HG03571 (cell line): ENCODE measurements at regions not wholly inside any gene's neighbourhood (a gene's known extent, or its start where the extent isn't known, plus 50 kb on each side); places are given as distances from the start of the nearest gene placed in this dataset.
"Not testable (repeated sequence)": the region's sequence is repeated elsewhere in the genome, so short reads cannot be mapped to it uniquely, and the experiment has no call there.

Source experiments
- ATAC-seq: cut with Tn5 transposase; IDR thresholded peaks from one replicate; pipeline ENCODE4 v1.9.1; 2021; ENCODE audit not compliant: unreplicated experiment

- ATAC-seq = peak; percentile 58
Observed at GRCh38 chr16:79845033-79845733, 244.6 kb upstream of the MAF start.

- no peak for ATAC-seq
Observed at GRCh38 chr16:79844603-79845002, 244.1 kb upstream of the MAF start.

DNA sequence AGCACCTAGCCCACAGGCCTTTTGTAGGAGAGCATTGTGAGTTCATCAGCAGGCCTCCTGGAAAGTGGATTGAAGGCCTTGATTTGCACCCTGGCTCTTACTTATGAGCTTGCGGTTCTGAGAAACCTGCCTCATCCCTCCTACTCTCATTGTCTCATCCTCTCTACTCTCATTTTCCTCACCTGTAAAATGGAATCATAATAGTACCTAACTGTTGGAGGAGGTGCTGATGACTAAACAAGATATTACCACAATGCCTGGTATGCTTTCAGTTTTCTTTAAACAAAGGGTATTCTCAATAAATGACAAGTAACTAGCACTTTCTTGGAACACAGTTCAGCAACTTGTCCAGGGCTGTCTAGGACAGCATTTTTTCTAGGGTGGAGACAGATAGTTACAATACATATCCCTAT, 243.1 kb upstream of the MAF start:
- no peak for ATAC-seq

DNA sequence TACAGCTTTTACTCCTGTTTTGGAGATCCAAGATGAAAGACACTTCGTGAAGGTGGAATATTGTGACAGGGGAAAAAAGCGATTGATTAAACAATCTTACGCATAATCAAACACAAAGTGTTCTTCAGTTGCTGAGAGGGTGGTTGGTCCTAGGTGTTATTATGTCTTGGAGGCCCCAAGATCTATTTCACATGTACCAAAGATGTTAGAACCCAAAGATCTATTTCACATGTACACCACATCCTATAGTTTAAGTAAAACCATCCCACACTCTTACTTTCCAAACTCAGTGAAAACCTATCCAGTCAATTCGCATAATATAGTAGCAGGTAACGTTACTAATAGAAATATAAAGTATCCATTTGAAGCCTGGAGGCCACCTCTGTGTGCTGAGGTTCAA, 242.6 kb upstream of the MAF start:
- ATAC-seq = no peak

DNA sequence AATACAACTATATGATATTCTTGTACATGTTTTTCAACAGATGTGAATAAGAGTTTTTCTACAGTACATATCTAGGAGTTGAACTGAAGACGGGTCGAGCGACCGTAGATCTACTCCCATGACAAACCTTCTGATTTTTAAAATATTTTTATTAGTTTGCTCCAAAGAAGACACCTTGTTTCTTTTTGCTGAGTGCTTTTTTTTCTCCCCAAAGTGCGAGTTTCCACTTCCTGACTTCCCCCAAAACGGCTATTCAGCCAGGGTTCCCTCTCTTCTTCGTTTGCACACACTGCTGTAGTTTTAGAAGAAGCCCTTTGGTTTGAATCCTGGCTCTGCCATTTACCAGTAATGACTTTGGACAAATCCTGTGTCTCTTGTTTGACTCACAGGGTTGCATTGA, 241.7 kb upstream of the MAF start:
- ATAC-seq = no peak

GRCh38 chr16:79839466-79840341, 239.2 kb upstream of the MAF start:
- ATAC-seq = no peak

DNA sequence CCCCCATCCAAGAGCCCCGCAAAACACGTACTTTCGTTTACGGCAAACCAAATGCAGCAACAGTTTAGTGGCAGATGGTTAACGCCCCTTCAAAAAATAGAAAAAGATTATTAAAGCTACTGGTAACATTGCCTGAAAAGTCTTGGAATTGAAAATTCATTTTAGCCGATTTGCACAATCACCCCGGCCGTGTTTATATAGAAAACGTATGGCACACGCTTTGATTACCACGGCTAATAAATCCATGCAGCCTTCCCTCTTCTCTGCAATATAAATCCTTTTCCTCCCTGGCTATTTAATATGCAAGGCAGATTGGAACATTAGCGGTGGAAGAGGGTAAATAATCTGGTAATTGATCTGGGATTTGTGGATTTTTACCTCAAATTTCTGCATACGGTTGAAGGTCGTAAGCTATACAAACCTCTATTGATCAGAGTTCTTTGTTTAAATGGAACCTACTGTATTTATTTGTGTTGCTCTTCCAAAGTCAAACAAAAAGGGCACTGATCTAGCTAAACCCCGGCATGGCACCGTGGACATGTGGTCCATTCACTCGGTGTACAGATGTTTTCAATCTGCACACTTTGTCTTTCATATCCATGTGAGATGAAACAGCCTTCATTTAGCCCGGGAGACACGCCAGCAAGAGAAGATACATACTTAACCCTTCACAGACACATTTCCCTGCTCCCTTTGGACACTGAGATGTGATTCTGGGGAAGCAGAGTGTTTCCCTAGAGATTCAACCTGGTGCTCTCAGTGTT, 238.1 kb upstream of the MAF start:
- no peak for ATAC-seq

DNA sequence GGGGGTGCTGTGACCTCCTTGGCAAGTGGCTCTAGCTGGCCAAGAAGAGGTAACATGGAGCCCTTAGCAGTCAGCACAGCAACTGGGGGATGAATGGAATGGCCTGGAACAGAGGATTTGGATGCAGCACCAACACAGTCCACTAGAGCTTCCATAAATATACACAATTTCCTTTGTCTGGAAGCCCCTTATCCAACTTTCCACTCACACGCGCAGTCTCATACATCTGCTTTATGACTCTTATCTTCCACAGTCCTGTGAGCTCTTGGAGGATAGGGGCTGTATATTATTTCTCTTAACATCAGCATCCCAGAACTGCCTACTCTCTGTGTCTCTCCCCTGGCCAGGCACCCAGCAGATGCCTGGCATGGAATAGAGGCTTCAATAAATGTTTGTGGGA, 235.6 kb upstream of the MAF start:
- ATAC-seq = no peak

DNA sequence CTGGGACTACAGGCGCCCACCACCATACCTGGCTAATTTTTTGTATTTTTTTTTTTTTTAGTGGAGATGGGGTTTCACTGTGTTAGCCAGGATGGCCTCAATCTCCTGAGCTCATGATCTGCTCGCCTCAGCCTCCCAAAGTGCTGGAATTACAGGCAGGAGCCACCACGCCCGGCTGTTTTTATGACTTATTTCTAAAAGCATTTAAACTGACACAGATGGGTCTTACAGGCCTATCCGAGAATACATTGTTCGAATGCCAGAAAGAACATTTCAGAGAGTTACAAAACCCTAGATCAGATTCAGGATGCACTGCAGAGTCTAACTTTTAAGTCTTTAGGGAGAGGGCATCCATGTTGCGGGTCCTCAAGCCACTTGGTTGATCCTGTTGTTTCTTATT, 234.7 kb upstream of the MAF start:
- ATAC-seq = no peak

GRCh38 chr16:79834720-79835119, 234.2 kb upstream of the MAF start:
- ATAC-seq = no peak

- ATAC-seq = not testable (repeated sequence)
Observed at GRCh38 chr16:79834003-79834402, 233.5 kb upstream of the MAF start.

DNA sequence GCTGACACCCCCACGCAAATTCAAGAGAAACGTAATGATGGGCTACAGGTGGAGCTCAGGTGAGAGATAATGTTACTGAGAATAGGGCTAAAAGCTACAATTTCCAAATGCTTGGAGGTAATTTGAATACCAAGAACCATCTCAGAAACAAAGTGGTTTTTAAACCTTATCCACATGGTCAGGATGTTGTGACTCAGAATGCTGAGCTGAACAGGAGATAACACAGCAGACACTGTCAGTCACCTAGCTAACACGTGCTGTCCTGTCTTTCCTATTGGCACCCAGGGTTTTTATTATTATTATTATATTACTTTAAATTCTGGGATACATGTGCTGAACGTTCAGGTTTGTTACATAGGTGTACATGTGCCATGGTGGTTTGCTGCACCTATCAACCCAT, 233.0 kb upstream of the MAF start:
- no peak for ATAC-seq

DNA sequence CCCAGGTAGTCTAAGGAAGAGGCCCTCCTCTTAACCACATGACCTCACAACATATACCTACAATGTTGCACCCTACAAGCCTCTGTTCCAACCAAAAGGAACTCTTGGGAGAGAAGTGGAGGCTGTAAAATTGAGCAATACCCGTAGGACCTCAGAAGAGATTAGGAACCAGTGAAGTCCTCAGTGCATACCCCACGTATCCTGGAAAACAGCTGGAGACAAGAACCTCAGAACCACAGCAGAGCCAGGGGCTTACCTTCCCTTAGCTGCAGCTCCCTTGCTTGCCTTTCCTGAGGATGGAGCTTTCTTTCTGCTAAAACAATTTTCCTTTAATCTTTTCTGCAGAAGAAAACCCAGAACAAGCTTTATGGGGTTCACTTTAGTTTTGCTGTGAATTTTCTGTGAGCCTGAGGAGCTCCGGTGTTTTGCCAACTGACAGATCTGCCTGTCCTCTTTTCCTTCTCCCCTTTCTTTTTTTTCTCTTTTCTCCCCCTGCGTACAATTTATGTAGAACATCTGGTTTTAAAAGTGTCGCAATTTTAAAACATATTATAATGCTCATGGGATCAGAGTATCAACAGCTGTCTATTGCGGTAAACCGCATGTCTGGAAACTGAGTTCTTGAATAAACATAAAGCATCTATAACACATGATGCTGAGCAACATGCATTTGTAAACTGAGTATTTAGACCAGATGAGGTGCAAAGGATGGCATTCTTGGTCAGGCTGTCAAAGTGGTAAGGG, 226.4 kb upstream of the MAF start:
- no peak for ATAC-seq

DNA sequence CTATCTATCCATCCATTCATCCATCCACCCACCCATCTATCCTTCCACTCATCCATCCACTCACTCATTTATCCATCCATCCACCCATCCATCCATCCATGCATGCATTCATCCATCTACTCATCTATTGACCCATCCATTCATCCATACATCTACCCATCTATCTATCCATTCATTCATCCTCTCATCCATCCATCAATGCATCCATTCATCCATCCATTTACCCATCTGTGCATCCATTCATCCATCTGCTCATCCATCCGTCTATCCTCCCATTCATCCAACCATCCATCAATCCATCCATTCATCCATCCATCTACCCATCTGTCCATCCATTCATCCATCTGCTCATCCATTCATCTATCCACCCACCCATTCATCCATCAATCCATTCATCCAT, 224.5 kb upstream of the MAF start:
- no peak for ATAC-seq

GRCh38 chr16:79823639-79824038, 223.1 kb upstream of the MAF start:
- no peak for ATAC-seq

GRCh38 chr16:79821911-79822310, 221.4 kb upstream of the MAF start:
- no peak for ATAC-seq

GRCh38 chr16:79816081-79816497, 215.6 kb upstream of the MAF start:
- ATAC-seq = no peak

DNA sequence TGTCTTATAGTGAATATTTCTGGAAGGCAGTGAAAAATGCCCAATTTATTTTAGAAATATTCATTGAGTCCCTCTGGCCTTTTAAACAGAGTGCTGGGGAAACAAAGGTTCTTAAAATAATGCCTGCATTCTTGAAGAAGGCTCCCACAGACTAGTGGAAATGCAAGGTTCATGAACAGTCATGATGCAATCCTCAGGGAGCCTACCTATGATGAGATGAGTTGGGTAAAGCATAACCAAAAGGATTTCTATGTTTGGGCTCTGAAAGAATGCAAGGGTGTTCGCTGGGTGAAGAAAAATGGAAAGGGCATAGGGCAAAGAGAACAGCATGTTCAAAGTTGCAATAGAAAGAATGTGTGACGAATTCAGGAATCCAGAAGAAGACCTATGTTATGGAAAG, 214.5 kb upstream of the MAF start:
- ATAC-seq = no peak

- ATAC-seq = no peak
Observed at GRCh38 chr16:79814124-79814523, 213.6 kb upstream of the MAF start.

DNA sequence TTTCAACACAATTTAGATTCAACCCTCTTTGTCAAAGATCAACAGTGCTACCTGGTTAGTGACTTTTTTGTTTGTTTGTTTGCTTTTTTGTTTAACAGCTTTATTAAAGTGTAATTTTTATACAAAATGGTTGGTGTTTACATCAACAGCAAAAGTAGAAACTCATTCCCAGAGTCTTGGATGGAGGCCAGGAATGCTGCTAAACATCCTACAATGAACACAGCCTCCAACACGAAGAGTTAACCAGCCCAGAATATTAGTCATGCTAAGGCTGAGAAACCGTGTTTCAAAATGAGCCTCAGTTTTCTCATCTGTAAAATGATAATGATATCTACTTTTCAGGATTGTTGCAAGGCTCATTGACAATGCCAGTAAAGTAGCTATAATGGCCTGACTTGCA, 211.0 kb upstream of the MAF start:
- ATAC-seq = no peak
